SK-N-MC (cell line): ENCODE measurements at regions not wholly inside any gene's neighbourhood (a gene's known extent, or its start where the extent isn't known, plus 50 kb on each side); places are given as distances from the start of the nearest gene placed in this dataset.

Source experiments
- DNase-seq: peaks from one replicate; pipeline ENCODE4 v3.0.0-alpha.2; 2011; ENCODE audit warnings: low read depth, low spot score
- H3K27ac ChIP-seq: fragments of 200-600 bp; sonication (generic); 2 replicates; pipeline ENCODE4 v1.5.1; 2016; ENCODE audit warnings: mixed run types
- H3K36me3 ChIP-seq: fragments of 200-600 bp; sonication (generic); 2 replicates; pipeline ENCODE4 v1.6.1; 2017; ENCODE audit warnings: antibody characterized with exemption, low read length, mixed read lengths; ENCODE audit not compliant: insufficient read depth
- H3K4me3 ChIP-seq: fragments of 200-600 bp; sonication (generic); 2 replicates; pipeline ENCODE4 v1.5.1; 2016
- H3K9ac ChIP-seq: fragments of 200-600 bp; sonication (generic); 2 replicates; pipeline ENCODE4 v1.8.0; 2017; ENCODE audit warnings: mixed run types, mixed read lengths; ENCODE audit not compliant: insufficient read length
- H3K9me3 ChIP-seq: fragments of 200-600 bp; sonication (generic); 2 replicates; pipeline ENCODE4 v1.6.1; 2017; ENCODE audit warnings: low read depth, mild to moderate bottlenecking, antibody characterized with exemption, low read length, moderate library complexity, mixed read lengths
- EZH2 ChIP-seq: fragments of 200-600 bp; sonication (generic); IDR thresholded peaks from one replicate; pipeline ENCODE4 v1.6.1; 2017; ENCODE audit warnings: antibody characterized with exemption
- FOXP2 ChIP-seq: optimal IDR thresholded peaks from 2 replicates; pipeline ENCODE3; 2011; ENCODE audit warnings: mild to moderate bottlenecking, moderate library complexity; ENCODE audit not compliant: insufficient read depth; ENCODE audit errors: extremely low read length, control extremely low read depth
- POLR2AphosphoS5 ChIP-seq: IDR thresholded peaks from 2 replicates; pipeline ENCODE4 v1.6.1; 2012; ENCODE audit warnings: mild to moderate bottlenecking, low read depth, low read length, borderline replicate concordance

DNA sequence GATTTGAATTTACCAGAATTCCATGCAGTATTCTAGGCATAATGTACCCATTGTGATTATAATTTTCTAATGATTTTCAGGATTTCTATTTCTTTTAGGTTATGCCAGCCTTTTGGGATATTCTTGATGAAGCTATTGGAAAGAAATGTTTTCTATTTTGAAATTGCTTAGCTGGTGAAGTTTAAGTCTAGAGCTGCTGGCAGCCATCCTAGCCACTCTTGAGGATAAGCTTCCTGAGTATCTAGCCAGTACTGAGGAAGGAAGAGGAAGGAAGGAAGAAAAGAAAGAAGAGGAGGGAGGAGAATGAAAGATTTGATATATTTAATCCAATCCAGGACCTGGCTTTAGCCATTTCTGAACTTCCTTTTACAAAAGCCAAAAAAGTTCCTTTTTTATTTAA, 142.1 kb upstream of the DAB2 start:
- Histone ChIP-seq H3K9ac (peak overlapping the region; percentile 30), H3K9me3 (no peaks in the 10 kb centered on the region), H3K27ac (no peak overlapping the region), H3K36me3 (no peaks in the 10 kb centered on the region), H3K4me3 (no peak overlapping the region)
- no peak for TF ChIP-seq FOXP2
- no peak for TF ChIP-seq POLR2AphosphoS5
- TF ChIP-seq EZH2: no peak
- no peak for DNase-seq

DNA sequence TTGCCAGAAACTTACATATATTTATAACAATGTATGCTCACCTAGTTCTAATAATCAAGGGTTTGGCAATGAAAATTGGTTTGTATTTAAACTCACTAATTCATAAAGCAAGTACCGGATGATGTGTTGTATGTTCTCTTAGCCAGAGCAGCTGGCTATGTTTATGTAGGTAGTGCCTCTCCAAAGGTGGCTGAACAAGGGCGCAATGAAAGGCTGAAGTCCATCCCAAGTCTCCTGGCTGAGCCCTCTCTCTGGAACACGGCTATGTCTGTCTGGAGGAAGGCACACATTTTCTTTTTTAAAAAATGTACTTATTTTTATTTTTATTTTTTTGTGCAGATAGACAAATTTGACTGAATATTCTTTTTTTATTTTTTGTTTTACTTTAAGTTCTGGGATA, 141.2 kb upstream of the DAB2 start:
- no peak overlapping the region for H3K4me3 ChIP-seq
- TF ChIP-seq POLR2AphosphoS5 (no peak), FOXP2 (no peak), EZH2 (no peak)
- H3K27ac ChIP-seq: no peak overlapping the region
- DNase-seq: no peak
- no peaks in the 10 kb centered on the region for H3K9me3 ChIP-seq
- no peaks in the 10 kb centered on the region for H3K36me3 ChIP-seq
- H3K9ac ChIP-seq: no peak overlapping the region

DNA sequence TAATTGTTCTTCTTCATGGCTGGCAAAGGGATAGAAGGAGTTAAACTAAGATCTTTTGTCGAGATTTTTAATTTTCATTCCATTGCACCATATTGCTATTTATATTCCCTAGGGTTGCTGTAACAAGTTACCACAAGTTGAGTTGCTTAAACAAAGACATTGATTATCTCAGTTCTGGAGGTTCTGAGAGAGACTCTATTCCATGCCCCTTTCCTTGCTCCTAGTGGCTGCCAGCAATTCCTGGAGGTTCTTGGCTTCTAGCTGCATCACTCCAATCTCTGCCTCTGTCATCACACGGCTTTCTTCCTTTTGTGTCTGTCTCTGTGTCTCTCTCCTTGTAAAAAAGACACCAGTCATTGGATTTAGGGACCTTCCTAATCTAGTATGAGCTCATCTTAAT, 136.6 kb upstream of the DAB2 start:
- Histone ChIP-seq H3K36me3 (no peaks in the 10 kb centered on the region), H3K4me3 (no peak overlapping the region), H3K9ac (no peak overlapping the region), H3K9me3 (no peaks in the 10 kb centered on the region), H3K27ac (no peak overlapping the region)
- TF ChIP-seq FOXP2 (no peak), EZH2 (no peak), POLR2AphosphoS5 (no peak)
- DNase-seq: no peak

DNA sequence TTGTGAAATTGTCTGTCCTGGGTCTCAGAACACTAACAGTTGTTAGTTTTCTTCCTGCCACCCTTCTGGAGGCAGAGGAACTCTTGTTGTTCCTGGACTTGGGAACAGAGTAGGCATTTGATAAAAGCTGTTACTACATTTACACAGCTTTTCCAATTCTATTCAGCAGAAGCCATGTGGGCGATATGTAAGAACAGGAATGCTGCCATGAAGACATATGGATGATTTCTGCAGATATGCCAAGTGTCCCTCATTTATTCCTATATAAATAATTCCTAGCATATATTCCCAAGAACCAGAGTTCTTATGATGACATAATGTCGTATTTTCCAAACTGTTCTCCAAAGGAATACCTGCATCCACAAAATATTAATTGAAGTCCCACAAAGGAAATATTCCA, 135.9 kb upstream of the DAB2 start:
- Histone ChIP-seq H3K27ac (no peak overlapping the region), H3K9ac (no peak overlapping the region), H3K36me3 (no peaks in the 10 kb centered on the region), H3K4me3 (no peak overlapping the region), H3K9me3 (no peaks in the 10 kb centered on the region)
- no peak for DNase-seq
- TF ChIP-seq POLR2AphosphoS5 (no peak), EZH2 (no peak), FOXP2 (no peak)

DNA sequence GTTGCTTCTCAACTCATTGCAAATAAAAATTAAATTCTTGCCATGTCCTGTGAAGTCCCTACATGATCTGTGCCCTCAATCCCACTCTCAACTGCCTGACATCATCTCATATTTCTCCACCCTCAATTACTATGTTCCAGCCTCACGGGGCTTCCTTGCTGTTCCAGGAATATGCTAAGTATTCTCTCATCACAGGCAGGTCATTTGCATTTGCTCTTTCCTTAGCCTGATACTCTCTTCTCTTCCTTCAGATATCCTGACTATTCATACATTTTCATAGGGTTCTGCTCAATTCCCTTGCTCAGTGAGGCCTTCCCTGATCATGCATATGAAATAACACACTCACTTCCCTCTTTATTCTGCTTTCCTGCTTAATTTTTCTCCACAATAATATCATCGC, 135.1 kb upstream of the DAB2 start:
- no peak for DNase-seq
- no peak overlapping the region for H3K4me3 ChIP-seq
- peak overlapping the region; percentile 29 for H3K27ac ChIP-seq
- H3K9me3 ChIP-seq: no peaks in the 10 kb centered on the region
- H3K9ac ChIP-seq: no peak overlapping the region
- TF ChIP-seq POLR2AphosphoS5 (no peak), EZH2 (no peak), FOXP2 (no peak)
- no peaks in the 10 kb centered on the region for H3K36me3 ChIP-seq

DNA sequence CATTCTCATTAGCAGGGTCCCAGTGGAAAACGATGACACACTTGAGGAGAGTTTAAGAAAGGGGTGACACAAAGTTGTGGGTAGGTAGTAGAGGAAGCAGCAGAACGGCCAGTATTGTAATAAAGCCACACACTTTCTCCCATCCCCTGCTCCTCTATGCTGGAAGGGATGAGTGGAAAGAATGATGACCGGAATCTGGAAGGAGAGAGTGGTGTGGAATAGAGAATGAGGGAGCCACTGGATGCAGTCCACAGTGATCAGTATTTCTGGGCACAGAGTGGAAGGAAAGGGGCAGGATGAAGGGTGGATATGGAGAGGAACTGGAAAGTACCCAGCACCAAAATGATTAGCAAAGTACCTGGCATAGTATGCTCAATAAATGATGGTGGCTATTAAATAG, 133.8 kb upstream of the DAB2 start:
- Histone ChIP-seq H3K4me3 (no peak overlapping the region), H3K9me3 (no peaks in the 10 kb centered on the region), H3K36me3 (no peaks in the 10 kb centered on the region), H3K9ac (no peak overlapping the region), H3K27ac (no peak overlapping the region)
- no peak for DNase-seq
- TF ChIP-seq EZH2 (no peak), POLR2AphosphoS5 (no peak), FOXP2 (no peak)

DNA sequence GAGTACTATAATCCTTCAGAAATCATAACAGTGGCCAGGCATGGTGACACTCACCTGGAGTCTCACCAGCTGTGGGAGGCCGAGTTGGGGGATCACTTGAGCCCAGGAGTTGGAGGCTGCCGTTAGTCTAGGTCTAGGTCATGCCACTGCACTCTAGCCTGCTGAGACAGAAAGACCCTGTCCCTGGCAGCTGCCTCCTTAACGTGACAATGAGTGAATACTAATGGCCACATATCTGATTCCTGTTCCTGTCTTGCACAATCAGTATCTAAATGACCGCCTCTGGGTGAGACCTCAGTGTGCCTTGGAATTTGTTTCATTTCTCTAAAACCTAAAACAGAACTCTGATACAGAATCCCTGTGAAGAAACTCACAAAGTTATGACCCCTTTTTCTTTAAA, 131.0 kb upstream of the DAB2 start:
- Histone ChIP-seq H3K4me3 (no peak overlapping the region), H3K9ac (no peak overlapping the region), H3K27ac (no peak overlapping the region), H3K36me3 (no peaks in the 10 kb centered on the region), H3K9me3 (no peaks in the 10 kb centered on the region)
- DNase-seq: no peak
- TF ChIP-seq EZH2 (no peak), POLR2AphosphoS5 (no peak), FOXP2 (no peak)

DNA sequence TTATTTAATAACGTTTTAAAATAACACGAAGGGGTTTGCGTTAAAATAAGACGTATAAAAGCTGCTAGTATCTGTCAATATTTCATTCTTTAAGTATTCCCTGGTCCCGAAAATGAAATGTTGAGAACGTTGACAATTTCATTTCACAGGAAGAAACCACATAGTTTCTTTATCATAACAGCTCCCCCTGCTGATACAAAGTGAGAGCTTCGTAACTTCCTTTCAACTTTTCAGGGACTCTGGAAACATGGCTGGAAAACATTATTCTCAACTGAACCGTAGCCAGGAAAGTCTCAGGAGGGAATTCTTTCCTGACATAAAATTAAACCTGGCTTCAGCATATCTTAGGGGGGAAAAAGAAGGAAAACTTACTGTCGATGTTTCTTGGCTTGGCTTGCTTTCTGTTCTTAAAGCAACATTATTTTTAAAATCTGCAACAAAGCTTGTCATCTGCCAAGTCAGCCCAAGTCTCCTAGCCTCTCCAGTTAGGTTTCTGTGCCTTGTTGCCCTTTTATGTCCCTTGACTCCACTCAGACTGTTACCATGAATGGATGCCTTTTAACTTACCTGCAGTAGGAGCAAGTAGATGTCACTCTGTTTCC, 122.9 kb upstream of the DAB2 start:
- no peaks in the 10 kb centered on the region for H3K36me3 ChIP-seq
- peak; percentile 72 for DNase-seq
- no peak overlapping the region for H3K27ac ChIP-seq
- peak overlapping the region; percentile 16; the same call in 1 of the 2 replicates for H3K4me3 ChIP-seq
- TF ChIP-seq POLR2AphosphoS5 (no peak), EZH2 (no peak), FOXP2 (no peak)
- H3K9me3 ChIP-seq: no peaks in the 10 kb centered on the region
- H3K9ac ChIP-seq: no peak overlapping the region

DNA sequence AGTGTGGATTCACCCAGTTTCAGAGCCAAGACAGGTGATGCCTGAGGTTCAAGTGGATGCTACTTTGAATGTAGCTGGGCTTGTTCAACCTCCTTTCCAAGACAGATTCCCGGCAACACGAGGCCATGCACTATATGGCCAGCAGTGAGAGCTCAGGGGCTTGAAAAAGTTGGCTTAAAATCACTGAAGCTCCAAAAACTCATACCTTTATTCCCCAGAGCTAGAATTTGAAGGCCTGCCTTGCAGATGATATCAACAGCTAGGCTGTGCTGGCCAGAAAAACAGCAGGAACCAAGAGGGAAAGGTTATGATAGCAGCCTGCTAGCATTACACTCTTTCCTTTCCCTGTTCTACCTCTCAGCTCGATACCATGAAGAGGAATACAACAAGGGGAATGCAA, 120.2 kb upstream of the DAB2 start:
- Histone ChIP-seq H3K9ac (no peak overlapping the region), H3K9me3 (no peaks in the 10 kb centered on the region), H3K27ac (no peak overlapping the region), H3K4me3 (no peak overlapping the region), H3K36me3 (no peaks in the 10 kb centered on the region)
- DNase-seq: no peak
- no peak for TF ChIP-seq FOXP2
- TF ChIP-seq EZH2: no peak
- no peak for TF ChIP-seq POLR2AphosphoS5

DNA sequence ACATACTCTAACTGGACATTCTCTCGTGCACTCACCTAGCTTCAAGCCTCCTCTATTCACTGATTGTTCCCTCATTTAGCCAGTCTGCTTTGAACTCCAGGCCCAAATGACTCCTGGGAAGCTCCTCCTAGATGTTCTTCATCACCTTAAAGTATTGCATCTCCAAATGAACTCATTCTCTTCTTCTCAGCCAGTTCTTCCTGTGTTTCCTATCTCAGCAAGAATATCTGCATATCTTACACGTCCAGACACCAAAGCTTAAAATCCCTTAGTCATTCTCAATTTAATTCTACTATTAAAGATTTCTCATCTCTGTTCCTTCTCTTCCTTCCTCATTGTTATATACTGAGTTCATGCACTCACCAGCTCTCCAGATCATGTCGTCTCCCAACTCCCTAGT, 118.6 kb upstream of the DAB2 start:
- no peak overlapping the region for H3K27ac ChIP-seq
- DNase-seq: no peak
- no peaks in the 10 kb centered on the region for H3K36me3 ChIP-seq
- H3K4me3 ChIP-seq: no peak overlapping the region
- no peaks in the 10 kb centered on the region for H3K9me3 ChIP-seq
- no peak overlapping the region for H3K9ac ChIP-seq
- TF ChIP-seq POLR2AphosphoS5 (no peak), EZH2 (no peak), FOXP2 (no peak)
